Type B pancreatic cell (in vitro differentiated cells): ENCODE measurements at regions not wholly inside any gene's neighbourhood (a gene's known extent, or its start where the extent isn't known, plus 50 kb on each side); places are given as distances from the start of the nearest gene placed in this dataset.

Experiments used
- DNase-seq: peaks from one replicate; pipeline ENCODE4 v3.0.0; 2021; ENCODE audit warnings: mixed read lengths; ENCODE audit not compliant: unreplicated experiment; ENCODE audit errors: extremely low spot score
- H3K27ac Mint-ChIP-seq: 2 replicates; pipeline ENCODE4 v1.8.0; 2021; ENCODE audit warnings: mild to moderate bottlenecking, mixed read lengths
- H3K27me3 Mint-ChIP-seq: 2 replicates; pipeline ENCODE4 v1.8.0; 2021; ENCODE audit warnings: mixed read lengths
- H3K36me3 Mint-ChIP-seq: 2 replicates; pipeline ENCODE4 v1.8.0; 2021; ENCODE audit warnings: mixed read lengths
- H3K4me1 Mint-ChIP-seq: one replicate; pipeline ENCODE4 v1.8.0; 2021; ENCODE audit warnings: mixed read lengths; ENCODE audit not compliant: unreplicated experiment
- H3K4me3 Mint-ChIP-seq: 2 replicates; pipeline ENCODE4 v1.8.0; 2021; ENCODE audit warnings: mild to moderate bottlenecking, mixed read lengths
- H3K9me3 Mint-ChIP-seq: 2 replicates; pipeline ENCODE4 v1.8.0; 2021; ENCODE audit warnings: mixed read lengths
- CTCF ChIP-seq: fragments of 200-600 bp; sonication (generic); conservative IDR thresholded peaks from 2 replicates; pipeline ENCODE4 v1.5.0; 2021; ENCODE audit warnings: antibody characterized with exemption, mild to moderate bottlenecking

GRCh38 chr4:181541396-181541795, 701.8 kb upstream of the TENM3 start:
- Mint-ChIP-seq H3K27ac (no peak overlapping the region), H3K36me3 (no peaks in the 10 kb centered on the region), H3K9me3 (no peaks in the 10 kb centered on the region), H3K4me3 (no peak overlapping the region), H3K4me1 (peaks cover 9% of the 10 kb centered on the region), H3K27me3 (no peaks in the 10 kb centered on the region)
- TF ChIP-seq CTCF: no peak
- no peak for DNase-seq

- no peaks in the 10 kb centered on the region for H3K4me1 Mint-ChIP-seq
Measured at GRCh38 chr4:181548873-181549575, 694.2 kb upstream of the TENM3 start.

GRCh38 chr4:181549576-181550188, 693.5 kb upstream of the TENM3 start:
- no peaks in the 10 kb centered on the region for H3K27me3 Mint-ChIP-seq
- H3K4me3 Mint-ChIP-seq: no peak overlapping the region
- peaks cover 3% of the 10 kb centered on the region for H3K9me3 Mint-ChIP-seq
- no peak for DNase-seq
- H3K27ac Mint-ChIP-seq: no peak overlapping the region
- H3K36me3 Mint-ChIP-seq: no peaks in the 10 kb centered on the region
- H3K4me1 Mint-ChIP-seq: no peaks in the 10 kb centered on the region
- TF ChIP-seq CTCF: no peak

More at GRCh38 chr4:181548873-181549575, 694.2 kb upstream of the TENM3 start:
- H3K4me3 Mint-ChIP-seq: no peak overlapping the region
- DNase-seq: no peak
- peaks cover 3% of the 10 kb centered on the region for H3K9me3 Mint-ChIP-seq
- no peaks in the 10 kb centered on the region for H3K27me3 Mint-ChIP-seq
- H3K27ac Mint-ChIP-seq: no peak overlapping the region
- no peak for TF ChIP-seq CTCF
- no peaks in the 10 kb centered on the region for H3K36me3 Mint-ChIP-seq

GRCh38 chr4:181550381-181550780, 692.8 kb upstream of the TENM3 start:
- H3K4me3 Mint-ChIP-seq: no peak overlapping the region
- no peak for TF ChIP-seq CTCF
- no peaks in the 10 kb centered on the region for H3K4me1 Mint-ChIP-seq
- DNase-seq: no peak
- no peaks in the 10 kb centered on the region for H3K27me3 Mint-ChIP-seq
- peaks cover 3% of the 10 kb centered on the region for H3K9me3 Mint-ChIP-seq
- H3K36me3 Mint-ChIP-seq: no peaks in the 10 kb centered on the region
- H3K27ac Mint-ChIP-seq: no peak overlapping the region

GRCh38 chr4:181559637-181560036, 683.6 kb upstream of the TENM3 start:
- H3K27ac Mint-ChIP-seq: no peak overlapping the region
- no peaks in the 10 kb centered on the region for H3K9me3 Mint-ChIP-seq
- H3K27me3 Mint-ChIP-seq: no peaks in the 10 kb centered on the region
- no peak for DNase-seq
- no peak for TF ChIP-seq CTCF
- H3K4me1 Mint-ChIP-seq: no peaks in the 10 kb centered on the region
- peaks cover 3% of the 10 kb centered on the region for H3K36me3 Mint-ChIP-seq
- H3K4me3 Mint-ChIP-seq: no peak overlapping the region
